ENCODE measurements at regions not wholly inside any gene's neighbourhood (a gene's known extent, or its start where the extent isn't known, plus 50 kb on each side); places are given as distances from the start of the nearest gene placed in this dataset.
A peak's percentile ranks its signal among the peaks of the same experiment; 100 is the strongest.

DNA sequence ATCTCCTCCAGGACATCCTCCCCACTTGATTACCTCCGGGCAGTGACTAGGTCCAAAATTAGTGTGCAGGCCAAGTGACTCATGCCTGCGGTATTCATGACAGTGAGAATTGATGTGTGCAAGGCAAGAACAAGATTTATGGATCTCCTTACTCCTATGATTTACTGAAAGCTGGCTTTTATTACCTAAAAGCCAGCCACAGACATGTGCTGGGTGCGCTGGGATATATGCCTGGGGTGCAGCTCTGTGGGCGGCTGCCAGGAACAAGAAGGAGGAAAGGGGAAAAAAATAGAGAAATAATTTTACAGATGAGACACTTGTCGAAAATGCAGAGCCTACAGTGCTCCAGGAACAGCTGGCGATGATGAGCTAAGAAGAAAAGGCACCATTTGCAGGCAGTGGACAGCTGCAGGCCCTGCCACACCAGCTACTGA is 359.3 kb downstream of the CMPK2 start:
- TF ChIP-seq MAX (IDR thresholded peaks at IDR 0.05) = no peak
- TF ChIP-seq YY1 (IDR thresholded peaks at IDR 0.05; ENCODE audit: extremely low read depth, insufficient replicate concordance, low read depth, low read length) = no peak
- no peak for TF ChIP-seq TCF7L2 (IDR thresholded peaks at IDR 0.05; ENCODE audit: borderline replicate concordance, extremely low read depth, insufficient read depth, insufficient read length)
- TF ChIP-seq, protein P1, sequence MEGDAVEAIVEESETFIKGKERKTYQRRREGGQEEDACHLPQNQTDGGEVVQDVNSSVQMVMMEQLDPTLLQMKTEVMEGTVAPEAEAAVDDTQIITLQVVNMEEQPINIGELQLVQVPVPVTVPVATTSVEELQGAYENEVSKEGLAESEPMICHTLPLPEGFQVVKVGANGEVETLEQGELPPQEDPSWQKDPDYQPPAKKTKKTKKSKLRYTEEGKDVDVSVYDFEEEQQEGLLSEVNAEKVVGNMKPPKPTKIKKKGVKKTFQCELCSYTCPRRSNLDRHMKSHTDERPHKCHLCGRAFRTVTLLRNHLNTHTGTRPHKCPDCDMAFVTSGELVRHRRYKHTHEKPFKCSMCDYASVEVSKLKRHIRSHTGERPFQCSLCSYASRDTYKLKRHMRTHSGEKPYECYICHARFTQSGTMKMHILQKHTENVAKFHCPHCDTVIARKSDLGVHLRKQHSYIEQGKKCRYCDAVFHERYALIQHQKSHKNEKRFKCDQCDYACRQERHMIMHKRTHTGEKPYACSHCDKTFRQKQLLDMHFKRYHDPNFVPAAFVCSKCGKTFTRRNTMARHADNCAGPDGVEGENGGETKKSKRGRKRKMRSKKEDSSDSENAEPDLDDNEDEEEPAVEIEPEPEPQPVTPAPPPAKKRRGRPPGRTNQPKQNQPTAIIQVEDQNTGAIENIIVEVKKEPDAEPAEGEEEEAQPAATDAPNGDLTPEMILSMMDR (IDR thresholded peaks at IDR 0.05 in 2 of 3, conservative IDR thresholded peaks at IDR 0.05 in 1 of 3; ENCODE audit: borderline replicate concordance in 1 of 3, insufficient read depth in 1 of 3, low read depth in 2 of 3, low read length in 2 of 3) = no peak
- no peak for TF ChIP-seq ELF1 (IDR thresholded peaks at IDR 0.05; ENCODE audit: borderline replicate concordance, low read depth)
- TF ChIP-seq, protein P2, sequence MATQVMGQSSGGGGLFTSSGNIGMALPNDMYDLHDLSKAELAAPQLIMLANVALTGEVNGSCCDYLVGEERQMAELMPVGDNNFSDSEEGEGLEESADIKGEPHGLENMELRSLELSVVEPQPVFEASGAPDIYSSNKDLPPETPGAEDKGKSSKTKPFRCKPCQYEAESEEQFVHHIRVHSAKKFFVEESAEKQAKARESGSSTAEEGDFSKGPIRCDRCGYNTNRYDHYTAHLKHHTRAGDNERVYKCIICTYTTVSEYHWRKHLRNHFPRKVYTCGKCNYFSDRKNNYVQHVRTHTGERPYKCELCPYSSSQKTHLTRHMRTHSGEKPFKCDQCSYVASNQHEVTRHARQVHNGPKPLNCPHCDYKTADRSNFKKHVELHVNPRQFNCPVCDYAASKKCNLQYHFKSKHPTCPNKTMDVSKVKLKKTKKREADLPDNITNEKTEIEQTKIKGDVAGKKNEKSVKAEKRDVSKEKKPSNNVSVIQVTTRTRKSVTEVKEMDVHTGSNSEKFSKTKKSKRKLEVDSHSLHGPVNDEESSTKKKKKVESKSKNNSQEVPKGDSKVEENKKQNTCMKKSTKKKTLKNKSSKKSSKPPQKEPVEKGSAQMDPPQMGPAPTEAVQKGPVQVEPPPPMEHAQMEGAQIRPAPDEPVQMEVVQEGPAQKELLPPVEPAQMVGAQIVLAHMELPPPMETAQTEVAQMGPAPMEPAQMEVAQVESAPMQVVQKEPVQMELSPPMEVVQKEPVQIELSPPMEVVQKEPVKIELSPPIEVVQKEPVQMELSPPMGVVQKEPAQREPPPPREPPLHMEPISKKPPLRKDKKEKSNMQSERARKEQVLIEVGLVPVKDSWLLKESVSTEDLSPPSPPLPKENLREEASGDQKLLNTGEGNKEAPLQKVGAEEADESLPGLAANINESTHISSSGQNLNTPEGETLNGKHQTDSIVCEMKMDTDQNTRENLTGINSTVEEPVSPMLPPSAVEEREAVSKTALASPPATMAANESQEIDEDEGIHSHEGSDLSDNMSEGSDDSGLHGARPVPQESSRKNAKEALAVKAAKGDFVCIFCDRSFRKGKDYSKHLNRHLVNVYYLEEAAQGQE (IDR thresholded peaks at IDR 0.05; ENCODE audit: low read depth) = no peak
- no peak for TF ChIP-seq EGR1 (IDR thresholded peaks at IDR 0.05; ENCODE audit: low read depth)
- no peak for TF ChIP-seq RAD21 (IDR thresholded peaks at IDR 0.05; ENCODE audit: low read depth)
- no peak for TF ChIP-seq SP1 (IDR thresholded peaks at IDR 0.05; ENCODE audit: low read depth)
- no peak for TF ChIP-seq POLR2AphosphoS5 (IDR thresholded peaks at IDR 0.05; ENCODE audit: low read depth, low read length)
- TF ChIP-seq, protein P3, sequence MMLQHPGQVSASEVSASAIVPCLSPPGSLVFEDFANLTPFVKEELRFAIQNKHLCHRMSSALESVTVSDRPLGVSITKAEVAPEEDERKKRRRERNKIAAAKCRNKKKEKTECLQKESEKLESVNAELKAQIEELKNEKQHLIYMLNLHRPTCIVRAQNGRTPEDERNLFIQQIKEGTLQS (IDR thresholded peaks at IDR 0.05) = no peak
- no peak for TF ChIP-seq SIN3A (IDR thresholded peaks at IDR 0.05; ENCODE audit: low read depth)
- peak; percentile 39; the same call in 1 of the 2 replicates for TF ChIP-seq FOSL1 (IDR thresholded peaks at IDR 0.05; ENCODE audit: low read depth)
- TF ChIP-seq JUND (IDR thresholded peaks at IDR 0.05) = peak; percentile 40
- no peak overlapping the region for H2AFZ ChIP-seq (ENCODE audit: low read depth, low read length, poor library complexity, severe bottlenecking)
- POLR2A ChIA-PET = no interaction called here
- peak overlapping the region; percentile 40 for H3K4me2 ChIP-seq (ENCODE audit: low read length)
- H3K9me2 ChIP-seq (ENCODE audit: insufficient read depth) = no peaks in the 10 kb centered on the region
- H3K27me3 ChIP-seq (ENCODE audit: insufficient read depth, low read length) = no peaks in the 10 kb centered on the region
- no peaks in the 10 kb centered on the region for H4K20me1 ChIP-seq (ENCODE audit: insufficient read depth)
- RAD21 ChIA-PET (ENCODE audit: low non-redundant PET in 1 of 2, low total read pairs in 2 of 2, uncharacterized antibody in 2 of 2, unreplicated experiment in 2 of 2) = no interaction called here
- DNase-seq (ENCODE audit: low read depth, low spot score) (peak; percentile 12), ATAC-seq (peak; percentile 73)
- H3K36me3 ChIP-seq (ENCODE audit: control insufficient read depth in 1 of 2, insufficient read depth in 2 of 2, low read length in 2 of 2) = no peaks in the 10 kb centered on the region
- no peaks in the 10 kb centered on the region for H3K79me2 ChIP-seq (ENCODE audit: insufficient read depth, low read length)
- no peak overlapping the region for H3K27ac ChIP-seq (ENCODE audit: low read depth, low read length)
- no peak overlapping the region for H3K9ac ChIP-seq (ENCODE audit: low read length)
- H3K4me3 ChIP-seq (replicated peaks in 1 of 2; ENCODE audit: low read depth in 1 of 2, low read length in 2 of 2) = no peak overlapping the region
- peaks cover 0 to 3% of the 10 kb centered on the region in 2 experiments; a peak in 1 of 4 replicates for H3K9me3 ChIP-seq (ENCODE audit: control insufficient read depth in 1 of 2, insufficient read depth in 1 of 2, low read depth in 1 of 2, low read length in 2 of 2)
- peaks cover 0 to 14% of the 10 kb centered on the region in 2 experiments; a peak in 3 of 4 replicates for H3K4me1 ChIP-seq (ENCODE audit: control insufficient read depth in 1 of 2, insufficient read depth in 2 of 2, low read length in 2 of 2)
- intact Hi-C loops (cut with micrococcal nuclease) = no loop called here
- no TSS peak for BruUV-seq (replicated peaks)
- CTCF ChIA-PET = no interaction called here

Data from HCT116 (cell line).